ENCODE measurements at regions not wholly inside any gene's neighbourhood (a gene's known extent, or its start where the extent isn't known, plus 50 kb on each side); places are given as distances from the start of the nearest gene placed in this dataset.

- Histone ChIP-seq H3K27ac (ENCODE audit: low read length) (no peak overlapping the region), H3K36me3 (ENCODE audit: insufficient read depth, low read length) (no peaks in the 10 kb centered on the region), H3K4me1 (ENCODE audit: insufficient read depth, low read length) (no peaks in the 10 kb centered on the region), H3K79me2 (ENCODE audit: insufficient read depth, low read length) (no peaks in the 10 kb centered on the region), H2AFZ (ENCODE audit: low read depth, low read length) (no peak overlapping the region), H3K9ac (ENCODE audit: low read depth, low read length) (no peak overlapping the region), H3K4me3 (ENCODE audit: low read depth in 1 of 2, low read length in 2 of 2) (no peak overlapping the region), H3K27me3 (ENCODE audit: insufficient read depth, low read length, poor library complexity) (no peaks in the 10 kb centered on the region), H3K4me2 (ENCODE audit: insufficient read depth, low read length) (no peak overlapping the region), H4K20me1 (ENCODE audit: insufficient read depth, low read length) (no peaks in the 10 kb centered on the region), H3K9me3 (ENCODE audit: insufficient read depth, low read length, severe bottlenecking) (no peaks in the 10 kb centered on the region)
- TF ChIP-seq CTCF (IDR thresholded peaks at IDR 0.05; ENCODE audit: borderline replicate concordance, extremely low read depth, low read length, poor library complexity, severe bottlenecking) (no peak), EZH2 (IDR thresholded peaks at IDR 0.05; ENCODE audit: borderline replicate concordance, low read depth, low read length, severe bottlenecking) (no peak)
- ATAC-seq (ENCODE audit: insufficient read depth, low read depth) (no peak), DNase-seq (no peak)
Measured at GRCh38 chr2:21820271-21820670, 696.5 kb downstream of the TDRD15 start.

- Histone ChIP-seq H3K27me3 (ENCODE audit: insufficient read depth, low read length, poor library complexity) (no peaks in the 10 kb centered on the region), H3K4me2 (ENCODE audit: insufficient read depth, low read length) (no peak overlapping the region), H3K36me3 (ENCODE audit: insufficient read depth, low read length) (no peaks in the 10 kb centered on the region), H2AFZ (ENCODE audit: low read depth, low read length) (no peak overlapping the region), H3K27ac (ENCODE audit: low read length) (no peak overlapping the region), H3K4me1 (ENCODE audit: insufficient read depth, low read length) (no peaks in the 10 kb centered on the region), H3K4me3 (ENCODE audit: low read depth in 1 of 2, low read length in 2 of 2) (no peak overlapping the region), H3K9me3 (ENCODE audit: insufficient read depth, low read length, severe bottlenecking) (no peaks in the 10 kb centered on the region), H4K20me1 (ENCODE audit: insufficient read depth, low read length) (no peaks in the 10 kb centered on the region), H3K9ac (ENCODE audit: low read depth, low read length) (no peak overlapping the region), H3K79me2 (ENCODE audit: insufficient read depth, low read length) (no peaks in the 10 kb centered on the region)
- no peak for ATAC-seq (ENCODE audit: insufficient read depth, low read depth)
- TF ChIP-seq CTCF (IDR thresholded peaks at IDR 0.05; ENCODE audit: borderline replicate concordance, extremely low read depth, low read length, poor library complexity, severe bottlenecking): no peak
- TF ChIP-seq EZH2 (IDR thresholded peaks at IDR 0.05; ENCODE audit: borderline replicate concordance, low read depth, low read length, severe bottlenecking): no peak
- no peak for DNase-seq
Measured at GRCh38 chr2:21821672-21822227, 698.0 kb downstream of the TDRD15 start.

- Histone ChIP-seq H3K27me3 (ENCODE audit: insufficient read depth, low read length, poor library complexity) (no peaks in the 10 kb centered on the region), H4K20me1 (ENCODE audit: insufficient read depth, low read length) (no peaks in the 10 kb centered on the region), H3K4me3 (ENCODE audit: low read depth in 1 of 2, low read length in 2 of 2) (no peak overlapping the region), H3K9ac (ENCODE audit: low read depth, low read length) (no peak overlapping the region), H3K36me3 (ENCODE audit: insufficient read depth, low read length) (no peaks in the 10 kb centered on the region), H3K27ac (ENCODE audit: low read length) (no peak overlapping the region), H3K4me1 (ENCODE audit: insufficient read depth, low read length) (no peaks in the 10 kb centered on the region), H2AFZ (ENCODE audit: low read depth, low read length) (no peak overlapping the region), H3K4me2 (ENCODE audit: insufficient read depth, low read length) (no peak overlapping the region), H3K79me2 (ENCODE audit: insufficient read depth, low read length) (no peaks in the 10 kb centered on the region), H3K9me3 (ENCODE audit: insufficient read depth, low read length, severe bottlenecking) (no peaks in the 10 kb centered on the region)
- TF ChIP-seq EZH2 (IDR thresholded peaks at IDR 0.05; ENCODE audit: borderline replicate concordance, low read depth, low read length, severe bottlenecking) (no peak), CTCF (IDR thresholded peaks at IDR 0.05; ENCODE audit: borderline replicate concordance, extremely low read depth, low read length, poor library complexity, severe bottlenecking) (no peak)
- no peak for DNase-seq
- no peak for ATAC-seq (ENCODE audit: insufficient read depth, low read depth)
Measured at GRCh38 chr2:21822505-21822904, 698.7 kb downstream of the TDRD15 start.

- Histone ChIP-seq H3K4me2 (ENCODE audit: insufficient read depth, low read length) (no peak overlapping the region), H4K20me1 (ENCODE audit: insufficient read depth, low read length) (no peaks in the 10 kb centered on the region), H3K36me3 (ENCODE audit: insufficient read depth, low read length) (no peaks in the 10 kb centered on the region), H2AFZ (ENCODE audit: low read depth, low read length) (no peak overlapping the region), H3K79me2 (ENCODE audit: insufficient read depth, low read length) (no peaks in the 10 kb centered on the region), H3K27ac (ENCODE audit: low read length) (no peak overlapping the region), H3K4me3 (ENCODE audit: low read depth in 1 of 2, low read length in 2 of 2) (no peak overlapping the region), H3K4me1 (ENCODE audit: insufficient read depth, low read length) (no peaks in the 10 kb centered on the region), H3K9me3 (ENCODE audit: insufficient read depth, low read length, severe bottlenecking) (no peaks in the 10 kb centered on the region), H3K27me3 (ENCODE audit: insufficient read depth, low read length, poor library complexity) (no peaks in the 10 kb centered on the region), H3K9ac (ENCODE audit: low read depth, low read length) (no peak overlapping the region)
- ATAC-seq (ENCODE audit: insufficient read depth, low read depth) (no peak), DNase-seq (no peak)
- TF ChIP-seq CTCF (IDR thresholded peaks at IDR 0.05; ENCODE audit: borderline replicate concordance, extremely low read depth, low read length, poor library complexity, severe bottlenecking) (no peak), EZH2 (IDR thresholded peaks at IDR 0.05; ENCODE audit: borderline replicate concordance, low read depth, low read length, severe bottlenecking) (no peak)
Measured at GRCh38 chr2:21833767-21834166, 710.0 kb downstream of the TDRD15 start.

Data from DND-41 (cell line).